ENCODE measurements at regions not wholly inside any gene's neighbourhood (a gene's known extent, or its start where the extent isn't known, plus 50 kb on each side); places are given as distances from the start of the nearest gene placed in this dataset.

DNA sequence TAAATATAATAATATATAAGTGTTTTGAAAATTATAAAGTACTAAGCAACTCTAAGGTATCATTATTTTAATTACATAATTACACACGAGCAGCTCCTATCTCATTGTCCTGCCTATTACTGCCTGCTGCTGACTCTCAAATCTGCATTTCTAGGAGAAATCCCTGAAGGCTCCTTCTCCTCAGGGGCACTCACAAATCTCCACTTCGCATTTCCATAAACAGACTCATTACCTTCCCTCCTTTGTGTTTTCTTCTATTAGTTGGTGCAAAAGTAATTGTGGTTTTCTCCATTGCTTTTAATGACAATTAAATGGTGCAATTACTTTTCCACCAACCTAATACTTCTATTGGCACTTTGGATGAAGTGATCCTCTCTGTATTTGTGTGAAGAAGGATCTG is 135.0 kb upstream of the HNMT start:
- TF ChIP-seq CTBP1 (IDR thresholded peaks at IDR 0.05; ENCODE audit: borderline replicate concordance), result no peak
- TF ChIP-seq BHLHE40 (IDR thresholded peaks at IDR 0.05; ENCODE audit: borderline replicate concordance), result no peak
- no peak for TF ChIP-seq SP1 (IDR thresholded peaks at IDR 0.05)
- no peak for TF ChIP-seq FOXM1 (IDR thresholded peaks at IDR 0.05; ENCODE audit: borderline replicate concordance)
